Fibroblast of peridontal ligament (primary cell): ENCODE measurements at regions not wholly inside any gene's neighbourhood (a gene's known extent, or its start where the extent isn't known, plus 50 kb on each side); places are given as distances from the start of the nearest gene placed in this dataset.

Experiments used
- DNase-seq: peaks from one replicate; pipeline ENCODE4 v3.0.0-alpha.2; 2010; ENCODE audit errors: extremely low read depth

DNA sequence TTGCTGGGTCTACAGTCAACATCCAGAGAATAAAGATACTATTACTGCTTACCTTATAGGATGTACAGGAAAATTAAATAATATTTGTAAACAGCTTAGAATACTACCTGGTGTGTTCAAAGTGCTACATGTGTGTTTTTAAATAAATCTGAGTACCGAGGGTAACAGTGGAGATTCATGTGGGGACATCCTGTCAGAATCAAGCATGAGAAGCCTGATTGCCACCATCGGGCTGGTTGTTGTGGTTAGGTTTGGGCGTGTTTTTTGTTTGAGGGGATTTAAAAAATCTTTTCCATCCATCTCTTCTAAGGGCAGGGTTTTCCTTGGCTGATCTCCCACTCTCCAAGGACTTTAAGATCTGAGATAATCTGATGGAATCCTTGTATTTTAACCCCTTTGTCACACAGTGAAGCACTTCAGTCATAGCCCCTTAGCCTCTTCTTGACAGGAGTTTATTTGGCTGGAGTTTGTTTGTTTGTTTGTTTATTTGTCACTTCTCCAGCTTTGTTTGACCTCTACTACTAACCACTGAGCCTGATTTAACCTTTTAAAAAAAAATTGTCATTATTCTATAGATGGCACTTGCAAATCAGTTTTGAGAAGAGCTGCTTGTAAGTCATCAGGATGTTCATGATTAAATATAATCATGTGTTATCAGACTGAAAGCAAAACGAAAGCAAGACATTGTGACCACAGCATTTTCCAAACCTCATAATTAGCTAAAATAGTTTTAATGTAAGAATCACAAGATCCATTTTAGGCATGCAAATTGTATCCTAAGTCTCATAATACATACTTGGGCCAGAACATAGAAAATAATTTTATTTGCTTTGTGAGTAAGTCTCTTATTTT, 72.8 kb upstream of the RARB start:
- DNase-seq = peak; percentile 29

DNA sequence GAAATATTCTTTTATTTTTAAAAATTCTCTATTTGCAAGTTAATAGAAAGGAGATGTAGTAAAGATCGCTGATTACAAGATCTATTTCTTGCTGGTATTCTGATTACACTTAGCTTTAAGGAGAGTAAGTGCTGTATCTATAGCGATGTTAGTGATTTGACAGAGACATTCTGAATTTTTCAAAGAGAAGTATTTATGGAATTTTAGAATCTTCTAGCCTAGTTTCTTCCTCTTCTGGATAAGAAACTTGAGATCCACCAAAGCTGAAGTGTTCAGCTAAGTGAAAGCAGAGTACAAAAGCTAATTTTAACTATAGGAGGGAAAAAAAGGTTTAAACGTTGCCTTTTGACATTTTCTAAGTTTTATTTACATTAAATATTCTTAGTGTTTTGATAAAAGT, 72.1 kb upstream of the RARB start:
- DNase-seq = no peak

- no peak for DNase-seq
These were observed 65.9 kb upstream of the RARB start for GRCh38 chr3:25362118-25362517.

DNA sequence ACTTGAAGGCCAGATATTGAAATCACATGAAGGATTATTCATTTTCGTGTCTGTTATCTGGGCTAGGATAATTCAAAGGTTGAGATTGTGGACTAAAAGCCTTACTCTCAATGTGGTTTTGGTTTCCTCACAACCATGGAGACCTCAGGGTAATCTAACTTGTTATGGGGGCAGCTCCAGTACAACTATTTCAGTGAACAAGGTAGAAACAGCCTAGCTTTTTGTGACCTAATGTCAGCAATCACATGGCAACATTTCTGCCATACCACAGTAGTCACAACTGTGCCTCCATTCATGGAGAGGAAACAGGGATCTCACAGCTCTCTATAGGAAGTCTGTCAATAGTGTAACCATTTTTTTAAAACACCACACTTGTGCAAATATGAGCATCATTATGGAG, 62.4 kb upstream of the RARB start:
- DNase-seq = no peak

DNA sequence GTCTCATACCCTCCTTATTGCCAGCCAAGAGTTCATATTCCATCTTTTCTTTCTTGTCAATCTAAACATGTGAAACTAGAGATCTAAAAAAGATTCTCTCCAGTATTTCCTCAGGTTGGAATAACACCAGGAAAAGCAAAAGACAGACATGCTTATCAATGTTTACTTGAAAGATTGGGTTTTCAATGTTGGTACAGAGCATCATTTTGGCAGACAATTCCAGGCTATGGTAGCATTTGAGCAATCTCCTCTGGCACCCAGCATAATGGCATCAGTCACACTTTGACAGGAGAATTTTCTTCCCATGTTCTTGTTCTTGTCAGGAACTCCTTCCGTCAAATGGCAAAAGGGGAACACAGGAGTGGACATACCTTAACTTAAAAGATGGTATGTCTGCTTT, 61.0 kb upstream of the RARB start:
- no peak for DNase-seq

DNA sequence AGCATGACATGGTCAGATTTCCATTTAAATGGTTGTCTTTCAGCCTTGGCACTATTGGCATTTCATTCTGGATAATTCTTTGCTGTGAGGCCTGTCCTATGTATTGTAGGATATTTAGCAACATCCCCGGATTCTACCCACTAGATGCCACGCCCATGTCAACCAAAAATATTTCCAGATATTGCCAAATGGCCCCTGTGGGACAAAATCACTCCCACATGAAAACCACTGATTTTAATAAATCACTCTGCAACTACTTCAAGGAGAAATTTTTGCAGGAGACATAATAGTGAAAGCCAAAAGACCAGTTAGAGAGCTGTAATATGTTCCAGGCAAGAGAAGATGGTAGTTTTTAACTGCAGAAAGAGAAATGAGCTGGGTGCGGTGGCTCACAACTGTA, 55.9 kb upstream of the RARB start:
- DNase-seq = peak; percentile 77

GRCh38 chr3:25376340-25376739, 51.7 kb upstream of the RARB start:
- no peak for DNase-seq

- no peak for DNase-seq
These were observed 51.0 kb upstream of the RARB start for GRCh38 chr3:25377042-25377441.
